GM21619 (cell line): ENCODE measurements at regions not wholly inside any gene's neighbourhood (a gene's known extent, or its start where the extent isn't known, plus 50 kb on each side); places are given as distances from the start of the nearest gene placed in this dataset.

Experiments
- ATAC-seq: cut with Tn5 transposase; IDR thresholded peaks from one replicate; pipeline ENCODE4 v1.9.1; 2021; ENCODE audit not compliant: unreplicated experiment

DNA sequence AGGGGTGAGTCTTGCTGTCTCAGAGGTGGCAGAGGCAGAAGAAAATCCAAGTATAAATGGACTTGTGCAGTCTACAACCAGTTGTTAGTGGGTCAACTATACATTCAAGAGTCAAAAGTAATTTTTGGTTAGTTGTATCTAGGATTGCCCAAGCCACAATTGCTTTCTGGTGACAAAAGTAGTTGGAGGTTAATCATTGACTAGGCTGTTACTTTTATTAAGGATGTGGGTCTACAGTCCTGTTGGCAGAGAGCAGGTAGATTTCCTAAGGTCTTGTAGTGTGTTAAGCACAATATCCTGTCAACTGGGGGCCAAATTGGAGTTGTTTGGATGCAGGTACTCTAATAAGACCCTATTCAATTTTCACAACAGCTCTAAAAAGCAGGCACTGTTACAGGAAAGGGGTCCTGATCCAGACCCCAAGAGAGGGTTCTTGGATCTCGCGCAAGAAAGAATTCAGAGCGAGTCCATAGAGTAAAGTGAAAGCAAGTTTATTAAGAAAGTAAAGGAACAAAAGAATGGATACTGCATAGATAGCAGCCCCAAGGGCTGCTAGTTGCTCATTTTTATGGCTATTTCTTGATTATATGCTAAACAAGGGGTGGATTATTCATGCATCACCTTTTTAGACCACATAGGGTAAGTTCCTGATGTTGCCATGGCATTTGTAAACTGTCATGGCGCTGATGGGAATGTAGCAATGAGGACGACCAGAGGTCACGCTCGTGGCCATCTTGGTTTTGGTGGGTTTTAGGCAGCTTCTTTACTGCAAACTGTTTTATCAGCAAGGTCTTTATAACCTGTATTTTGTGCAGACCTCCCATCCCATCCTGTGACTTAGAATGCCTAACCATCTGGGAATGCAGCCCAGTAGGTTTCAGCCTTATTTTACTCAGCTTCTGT, 232.6 kb upstream of the SRRM4 start:
- ATAC-seq: no peak

DNA sequence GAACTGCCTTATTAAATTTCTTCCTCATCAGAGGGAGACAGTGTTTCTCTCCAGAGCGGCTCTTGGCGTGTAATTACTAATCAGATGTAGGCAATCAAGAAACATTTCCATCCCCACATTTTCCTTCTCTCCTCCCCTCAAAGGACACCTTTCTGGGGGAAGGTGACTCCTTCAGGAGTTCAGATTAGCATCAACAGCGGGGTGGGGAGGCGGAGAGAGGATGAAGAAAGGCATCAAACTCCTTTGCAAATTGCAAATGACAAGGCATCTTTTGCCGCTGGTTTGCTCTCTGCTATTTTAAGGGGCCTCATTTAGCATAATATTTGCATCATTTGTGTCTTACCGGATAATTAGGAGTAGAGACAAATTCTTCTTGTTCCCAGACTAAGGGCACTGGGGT, 231.7 kb upstream of the SRRM4 start:
- no peak for ATAC-seq

DNA sequence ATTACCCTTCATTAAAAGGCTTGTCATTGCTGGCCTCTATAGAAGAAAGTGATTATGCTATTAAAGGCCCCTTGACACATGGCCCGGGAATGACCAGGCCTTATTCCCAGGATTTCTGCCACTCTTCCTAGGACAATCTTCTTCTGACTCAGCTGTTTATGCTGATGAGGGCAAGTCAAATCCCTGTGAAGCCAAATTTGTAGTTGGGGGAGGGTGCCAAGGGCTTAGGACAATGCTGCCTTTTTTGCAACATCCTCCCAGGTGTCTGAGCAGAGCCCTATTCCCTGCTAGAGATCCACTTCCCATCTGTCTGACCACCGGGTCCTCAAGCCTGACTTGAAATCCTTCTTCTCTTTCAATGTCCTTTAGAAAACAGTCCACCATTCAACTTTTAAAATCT, 230.7 kb upstream of the SRRM4 start:
- ATAC-seq: no peak

DNA sequence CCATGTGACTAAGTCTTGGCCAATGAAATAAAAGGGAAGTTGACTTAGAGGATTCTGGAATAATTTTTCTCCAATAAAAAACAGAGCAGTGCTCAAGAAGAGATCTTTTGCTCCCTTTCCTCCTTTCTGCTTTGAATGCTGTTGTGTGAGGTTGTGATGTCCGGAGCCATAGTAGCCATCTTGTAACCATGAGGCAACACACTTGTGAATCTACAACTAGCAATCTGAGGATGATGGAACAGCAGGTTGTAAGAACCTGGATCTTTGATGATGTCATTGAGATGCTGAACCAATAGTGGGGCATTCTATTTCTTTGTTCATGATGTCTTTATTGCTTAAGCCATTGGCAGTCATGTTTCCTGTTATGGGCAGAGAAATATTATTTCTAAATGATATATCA, 230.0 kb upstream of the SRRM4 start:
- ATAC-seq: no peak

DNA sequence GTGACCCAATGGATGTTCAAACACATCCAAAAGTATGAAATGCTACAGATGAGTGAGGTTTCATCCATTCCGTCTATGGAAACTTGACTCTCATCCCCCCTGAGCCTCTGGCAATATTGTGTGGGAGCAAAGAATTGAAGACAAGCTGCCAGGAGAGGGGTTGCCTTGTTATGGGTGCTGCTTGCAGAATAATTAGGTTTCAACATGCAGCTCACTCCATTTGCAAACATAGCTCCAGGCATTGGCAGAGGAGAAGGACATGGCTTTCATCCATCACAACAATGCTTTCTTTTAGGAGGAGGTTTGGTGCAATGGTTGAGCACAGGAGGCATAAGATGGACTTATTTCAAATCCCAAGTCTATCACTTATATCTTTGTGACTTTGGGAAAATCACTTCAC, 220.7 kb upstream of the SRRM4 start:
- no peak for ATAC-seq

DNA sequence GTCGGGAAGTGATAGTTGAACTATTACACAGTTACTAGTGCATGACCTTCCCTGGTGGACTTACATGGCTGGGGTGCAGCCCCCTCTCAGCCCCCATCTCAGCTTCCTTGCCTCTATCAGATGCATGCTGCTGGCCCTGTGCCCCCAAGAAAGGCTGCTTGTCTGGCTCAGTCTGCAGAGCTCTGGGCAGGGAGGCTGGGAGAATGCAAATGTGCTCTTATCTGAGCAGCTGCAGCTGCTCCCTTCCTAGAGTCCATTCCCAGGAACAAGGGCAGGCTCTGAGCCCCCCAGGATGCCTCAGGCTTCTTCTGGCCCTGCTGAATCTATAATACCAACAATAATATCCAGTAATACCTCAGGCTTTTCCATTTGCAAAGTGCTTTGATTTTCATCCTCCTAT, 218.1 kb upstream of the SRRM4 start:
- no peak for ATAC-seq

DNA sequence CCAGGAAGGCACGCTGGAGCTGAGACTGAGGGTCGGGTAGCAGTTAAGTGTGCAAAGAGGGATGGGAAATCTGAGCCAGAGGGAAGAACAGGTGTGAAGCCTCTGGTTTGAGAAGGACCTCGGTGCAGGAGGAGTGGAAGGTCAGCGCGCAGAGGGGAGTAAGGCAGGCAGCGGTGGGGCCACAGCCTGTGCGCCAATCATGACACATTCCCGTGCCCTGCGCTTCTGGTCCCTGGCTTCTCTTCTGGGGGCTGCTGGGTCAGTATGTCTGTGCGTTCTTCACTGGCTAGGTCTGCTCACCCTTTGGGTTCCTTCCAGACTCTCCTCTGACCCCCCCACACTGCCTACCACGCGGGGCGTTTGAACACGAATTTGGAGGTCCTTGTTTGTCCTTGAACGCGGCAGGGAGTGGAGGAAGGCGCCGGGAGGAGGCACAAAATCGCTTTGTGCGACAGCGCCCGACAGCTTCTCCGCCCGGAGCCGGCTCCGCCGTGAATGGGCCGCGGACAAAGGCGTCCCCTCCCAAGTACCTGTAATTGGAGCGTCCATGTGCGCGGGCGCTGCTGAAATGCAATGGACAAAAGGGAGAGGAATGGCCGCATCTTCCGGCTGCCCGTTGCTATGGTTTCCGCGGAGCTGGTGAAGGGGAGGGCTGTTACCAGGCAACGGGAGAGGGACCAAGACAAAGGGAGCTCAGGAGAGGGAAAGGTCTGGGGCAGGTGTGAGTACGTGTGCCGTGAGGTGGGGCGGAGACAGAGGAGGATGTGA, 207.2 kb upstream of the SRRM4 start:
- no peak for ATAC-seq

DNA sequence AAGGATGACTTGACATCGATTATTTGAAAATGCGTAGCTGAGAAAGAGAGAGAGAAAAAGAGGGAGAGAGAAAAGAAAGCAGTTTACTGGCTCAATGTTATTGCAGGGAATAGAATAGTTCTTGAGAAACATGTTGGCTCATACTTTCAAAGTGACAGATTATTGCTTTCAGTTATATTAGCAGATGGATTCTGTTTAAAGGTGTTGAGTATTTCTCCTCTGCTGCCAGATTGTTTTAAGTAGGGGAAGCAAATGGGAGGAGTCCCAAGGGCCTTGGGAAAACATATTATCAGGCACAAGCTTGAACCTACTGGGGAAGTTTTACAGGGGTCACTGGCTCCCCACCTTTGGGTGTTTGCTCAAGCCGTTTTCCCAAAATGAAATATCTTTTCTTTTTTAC, 203.8 kb upstream of the SRRM4 start:
- ATAC-seq: no peak

DNA sequence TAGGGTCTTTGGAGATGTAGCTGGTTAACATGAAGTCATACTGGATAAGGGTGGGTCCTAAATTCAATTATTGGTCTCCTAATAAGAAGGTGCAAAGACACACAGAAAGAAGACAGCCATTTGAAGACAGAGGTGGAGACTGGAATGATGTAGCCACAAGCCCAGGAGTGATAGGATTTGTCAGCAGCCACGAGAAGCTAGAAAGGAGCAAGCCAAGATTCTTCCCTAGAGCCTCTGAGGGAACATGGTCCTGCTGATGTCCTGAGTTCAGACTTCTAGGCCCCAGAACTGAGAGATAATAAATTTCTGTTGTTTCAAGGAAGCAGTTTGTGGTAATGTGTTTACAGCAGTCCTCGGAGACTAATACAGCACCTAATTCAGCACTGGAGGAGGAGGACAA, 203.3 kb upstream of the SRRM4 start:
- ATAC-seq: no peak

DNA sequence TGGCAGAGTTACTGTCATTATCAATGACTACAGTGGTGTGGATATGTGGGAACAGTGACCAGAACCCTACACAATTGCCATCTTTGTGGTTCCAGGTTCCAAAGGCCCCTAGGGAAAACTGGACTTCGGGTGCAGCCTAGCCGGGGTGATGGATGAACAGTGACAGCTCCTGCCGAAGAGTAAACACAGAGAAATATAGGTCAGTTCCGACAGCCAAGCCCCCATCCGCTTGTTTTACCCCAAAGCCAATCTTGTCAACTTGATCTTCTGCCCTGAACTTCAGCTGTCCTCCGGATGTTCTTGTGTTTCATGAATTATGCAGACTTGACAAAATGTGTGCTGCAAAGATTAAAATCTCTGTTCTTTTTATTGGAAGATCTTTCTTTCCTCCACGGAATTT, 200.4 kb upstream of the SRRM4 start:
- ATAC-seq: no peak

DNA sequence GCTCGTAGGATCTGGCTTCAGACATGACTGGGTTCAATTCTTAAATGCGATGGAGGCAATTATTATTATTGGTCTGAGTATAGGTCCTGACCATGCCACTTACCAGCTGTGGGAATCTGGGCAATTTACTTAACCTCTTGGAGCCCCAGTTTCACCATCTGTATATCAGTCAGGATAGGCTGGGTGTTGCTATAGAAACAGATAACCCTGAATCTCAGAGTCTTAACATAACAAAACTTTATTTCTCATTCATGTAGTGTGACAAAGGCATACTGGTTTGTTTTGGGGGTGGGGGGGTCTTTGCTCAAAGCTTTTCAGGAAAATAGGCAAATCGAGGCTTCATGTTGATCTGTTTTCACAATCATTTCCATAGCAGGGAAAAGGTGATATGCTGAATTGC, 199.6 kb upstream of the SRRM4 start:
- no peak for ATAC-seq

DNA sequence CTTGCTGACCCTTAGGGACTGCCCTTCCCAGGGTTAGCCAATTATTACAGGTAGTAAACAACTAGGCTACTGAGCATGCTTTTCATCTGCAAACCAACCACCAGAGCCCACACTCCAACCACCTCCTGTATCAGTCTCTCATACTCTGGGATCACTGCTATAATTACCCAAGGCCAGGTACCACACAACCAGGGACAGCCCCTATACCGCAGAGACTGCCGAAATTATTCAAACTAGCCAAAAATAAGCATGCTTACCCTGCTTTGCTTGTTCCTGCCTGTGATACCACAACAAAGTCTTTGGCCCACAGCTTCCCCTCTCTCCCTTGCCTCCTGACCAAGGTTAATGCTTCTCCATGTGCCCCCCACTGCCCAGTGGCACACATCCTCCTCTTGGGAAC, 197.6 kb upstream of the SRRM4 start:
- ATAC-seq: no peak

DNA sequence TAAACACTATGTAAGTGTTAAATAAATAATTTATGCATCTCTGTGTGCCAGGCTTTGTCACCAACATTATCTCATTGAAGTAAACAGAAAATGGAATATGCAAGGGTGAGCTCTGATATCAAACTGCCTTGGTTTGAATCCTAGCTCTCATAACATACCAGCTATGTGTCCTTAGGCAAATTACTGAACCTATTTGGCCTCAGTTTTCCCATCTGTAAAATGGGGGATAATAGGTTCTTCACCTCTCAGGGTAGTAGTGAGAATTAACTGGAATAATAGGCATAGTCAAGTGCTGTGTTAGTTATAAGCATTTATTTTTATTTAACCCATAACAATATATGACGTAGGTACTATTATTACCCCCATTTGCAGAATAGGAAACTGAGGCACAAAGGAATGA, 190.8 kb upstream of the SRRM4 start:
- ATAC-seq: no peak

DNA sequence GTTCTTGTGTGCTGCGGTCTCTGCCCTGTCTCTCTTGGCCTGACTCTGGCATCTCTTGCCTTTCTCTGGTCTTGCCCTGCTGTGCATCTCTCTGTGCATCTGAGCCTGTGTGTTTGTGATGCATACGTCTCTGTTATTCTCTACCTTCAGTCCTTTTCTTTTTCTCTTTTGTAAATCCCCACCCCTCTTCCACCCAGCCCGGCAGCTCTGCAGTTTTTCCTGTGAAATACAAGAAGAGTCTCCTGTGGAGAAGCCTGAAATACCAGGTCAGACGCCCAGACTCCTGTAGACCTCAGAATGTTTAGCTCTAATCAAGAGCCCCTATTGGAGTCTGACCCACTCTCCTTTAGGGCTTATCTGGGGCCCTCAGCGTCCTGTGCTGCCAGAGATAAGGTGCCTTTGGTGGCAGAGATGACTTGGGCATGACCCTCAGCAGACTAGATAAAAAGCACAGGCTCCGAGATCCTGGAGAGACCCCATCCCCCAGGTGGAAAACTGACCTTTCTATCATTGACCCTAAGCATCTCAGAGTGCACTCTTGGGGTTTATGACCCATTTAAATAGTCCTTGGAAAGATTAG, 167.5 kb upstream of the SRRM4 start:
- ATAC-seq: no peak

DNA sequence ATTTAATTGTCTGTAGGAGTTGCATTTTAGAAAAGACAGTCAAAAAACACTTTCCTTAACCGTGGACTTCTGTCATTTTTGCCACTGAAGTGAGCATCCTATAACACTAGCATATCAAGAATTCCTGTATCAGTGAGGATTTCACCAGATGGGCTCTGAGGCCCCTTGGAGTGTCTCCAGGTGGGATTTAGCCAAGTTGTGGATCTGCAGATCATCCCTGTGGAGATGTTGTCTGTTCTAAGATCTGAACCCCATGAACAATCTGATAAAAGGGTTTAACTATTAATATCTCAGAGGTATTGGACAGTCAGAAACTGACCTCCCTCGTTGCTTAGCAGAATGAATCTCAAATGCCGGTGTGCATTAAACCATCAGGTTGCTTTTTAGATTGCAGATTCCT, 165.0 kb upstream of the SRRM4 start:
- no peak for ATAC-seq

DNA sequence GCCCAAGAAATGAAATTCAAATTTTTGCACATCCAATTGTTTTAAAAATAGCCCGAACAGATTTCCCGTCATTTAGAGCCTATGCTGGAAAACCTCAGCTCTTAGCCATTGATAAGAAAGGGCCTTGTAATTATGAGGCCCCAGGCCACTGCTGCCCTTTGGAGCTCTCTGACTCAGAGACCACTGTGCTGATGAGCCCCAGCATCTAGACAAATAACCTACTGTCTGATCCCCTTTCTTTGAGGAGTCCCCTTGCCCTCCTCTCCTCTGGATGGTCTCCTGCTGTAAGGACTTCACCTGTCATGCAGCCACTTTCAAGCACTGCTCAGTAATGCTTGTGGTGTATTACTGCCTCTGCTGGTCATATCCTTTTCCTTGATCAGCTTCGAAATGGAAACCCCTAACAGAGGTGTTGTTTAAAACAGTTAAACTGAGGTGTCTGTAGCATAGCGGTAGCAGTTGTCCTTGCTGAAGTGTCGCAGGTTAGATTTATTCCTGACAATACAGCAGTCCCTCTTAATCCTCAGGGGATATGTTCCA, 159.9 kb upstream of the SRRM4 start:
- no peak for ATAC-seq

DNA sequence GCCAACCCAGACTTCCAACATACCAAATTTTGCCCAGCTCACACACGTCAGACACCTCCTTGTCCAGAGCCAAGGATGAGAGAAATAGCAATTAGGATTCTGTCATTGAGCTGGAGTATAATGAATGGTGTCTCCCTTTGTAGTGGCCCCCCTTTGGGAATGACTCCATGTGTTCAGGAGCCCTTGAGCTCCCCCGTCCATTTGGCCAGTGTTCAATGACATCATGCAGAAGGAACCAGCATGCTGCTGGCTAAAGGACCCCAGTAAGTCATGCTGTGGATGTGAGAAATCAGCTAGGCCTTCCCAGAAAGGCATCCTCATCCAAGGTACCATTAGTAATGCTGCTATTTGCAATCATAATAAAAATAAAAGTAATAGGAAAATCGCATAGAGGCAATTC, 158.8 kb upstream of the SRRM4 start:
- no peak for ATAC-seq

DNA sequence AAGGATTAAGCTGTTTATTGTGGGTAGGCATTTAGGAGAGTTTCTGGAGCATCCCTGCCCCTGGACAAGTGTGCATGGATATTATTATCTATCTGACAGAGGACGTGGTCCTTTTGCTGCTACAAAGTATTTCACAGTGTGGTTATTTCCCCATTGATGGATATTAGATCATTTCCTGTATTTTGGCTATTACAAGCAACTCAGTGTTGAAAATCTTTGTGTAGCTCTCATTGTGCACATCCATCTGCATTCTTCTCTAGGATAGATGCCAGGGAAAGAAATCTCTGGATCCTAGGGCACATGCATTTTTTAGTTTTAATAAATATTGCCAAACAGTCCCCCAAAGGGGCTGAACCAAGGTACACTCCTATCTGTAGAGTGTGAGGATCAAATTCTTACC, 154.3 kb upstream of the SRRM4 start:
- ATAC-seq: no peak

DNA sequence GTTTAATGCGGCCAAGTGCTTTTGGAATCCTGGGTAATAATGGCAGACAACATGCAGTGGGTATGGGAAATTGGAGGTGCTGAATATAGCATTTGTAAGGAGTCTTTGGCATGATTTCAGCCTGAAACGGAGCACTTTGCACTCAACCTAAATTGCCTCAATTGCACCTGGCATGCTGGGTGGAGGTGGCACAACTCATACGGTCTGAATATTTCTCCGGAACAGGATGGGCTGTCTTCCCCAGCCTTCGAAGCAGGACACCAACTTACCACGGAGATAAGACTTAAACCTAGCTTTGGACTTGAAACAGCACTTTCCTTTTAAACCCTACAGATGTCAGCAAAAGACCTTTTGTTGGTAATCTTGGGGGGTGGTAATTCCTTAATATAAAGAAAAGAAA, 153.7 kb upstream of the SRRM4 start:
- no peak for ATAC-seq

DNA sequence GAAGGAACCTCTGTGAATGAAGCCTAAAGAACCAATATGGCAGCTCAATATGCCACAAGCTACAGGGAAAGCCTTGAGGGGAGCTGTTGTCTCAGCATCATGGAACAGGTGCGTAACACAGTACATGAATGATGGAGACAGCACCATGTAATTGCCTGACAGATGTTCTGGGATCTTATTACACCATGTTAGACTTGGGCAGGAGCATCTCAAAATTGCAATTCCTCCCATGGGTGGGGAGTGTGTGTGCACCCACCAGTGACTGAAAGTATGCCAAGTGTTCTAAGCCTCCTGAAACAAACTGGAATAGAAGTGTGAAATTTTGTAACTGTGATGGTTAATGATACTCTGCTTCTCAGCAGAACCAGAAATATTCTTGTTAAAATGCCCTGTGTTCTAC, 151.0 kb upstream of the SRRM4 start:
- ATAC-seq: no peak

DNA sequence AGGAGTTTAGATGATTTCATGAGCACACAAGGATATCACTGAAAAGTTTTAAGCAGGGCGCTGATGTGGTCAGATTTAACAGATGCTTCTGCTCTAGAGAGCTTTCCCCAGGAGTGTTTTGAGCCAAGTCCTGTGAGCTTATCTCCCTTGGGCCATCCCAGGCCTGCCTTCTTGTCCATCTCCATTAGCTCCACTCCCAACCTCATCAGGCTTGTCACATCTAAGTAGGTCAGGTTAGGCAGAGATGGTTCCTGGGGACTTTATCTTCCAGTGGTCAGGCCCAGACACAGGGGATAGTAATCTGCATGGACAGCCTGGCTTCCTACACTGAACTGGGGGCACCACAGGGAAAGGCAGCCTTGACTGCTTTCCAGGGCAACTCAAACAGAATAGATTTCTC, 145.4 kb upstream of the SRRM4 start:
- no peak for ATAC-seq

DNA sequence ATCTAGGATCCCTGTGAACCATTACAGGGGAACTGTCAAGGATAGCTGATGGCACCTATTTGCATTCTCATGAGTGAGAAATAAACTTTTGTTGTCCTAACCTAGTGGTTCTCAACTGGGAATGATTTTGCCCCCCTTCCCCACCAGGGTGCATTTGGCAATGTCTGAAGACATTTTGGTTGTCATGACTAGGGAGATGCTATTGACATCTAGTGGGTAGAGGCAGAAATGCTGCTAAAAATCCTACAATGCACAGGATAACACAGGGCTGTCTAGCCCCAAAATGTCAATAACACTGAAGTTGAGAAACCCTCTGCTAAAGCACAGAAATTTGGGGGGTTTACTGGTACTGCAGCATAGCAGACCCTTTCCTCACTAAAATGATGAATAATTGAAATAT, 140.9 kb upstream of the SRRM4 start:
- no peak for ATAC-seq
